DOHH2 (cell line): ENCODE measurements at regions not wholly inside any gene's neighbourhood (a gene's known extent, or its start where the extent isn't known, plus 50 kb on each side); places are given as distances from the start of the nearest gene placed in this dataset.

Source experiments
- CTCF ChIP-seq: fragments of 200-600 bp; sonication (generic); IDR thresholded peaks from one replicate; pipeline ENCODE4 v1.5.1; 2014; ENCODE audit warnings: antibody characterized with exemption, mild to moderate bottlenecking, low read depth, low read length; ENCODE audit not compliant: poor library complexity, severe bottlenecking
- EZH2phosphoT487 ChIP-seq: fragments of 200-600 bp; sonication (generic); IDR thresholded peaks from 2 replicates; pipeline ENCODE4 v1.6.1; 2017; ENCODE audit warnings: borderline replicate concordance, mild to moderate bottlenecking, antibody characterized with exemption, low read length, moderate library complexity, mixed read lengths

DNA sequence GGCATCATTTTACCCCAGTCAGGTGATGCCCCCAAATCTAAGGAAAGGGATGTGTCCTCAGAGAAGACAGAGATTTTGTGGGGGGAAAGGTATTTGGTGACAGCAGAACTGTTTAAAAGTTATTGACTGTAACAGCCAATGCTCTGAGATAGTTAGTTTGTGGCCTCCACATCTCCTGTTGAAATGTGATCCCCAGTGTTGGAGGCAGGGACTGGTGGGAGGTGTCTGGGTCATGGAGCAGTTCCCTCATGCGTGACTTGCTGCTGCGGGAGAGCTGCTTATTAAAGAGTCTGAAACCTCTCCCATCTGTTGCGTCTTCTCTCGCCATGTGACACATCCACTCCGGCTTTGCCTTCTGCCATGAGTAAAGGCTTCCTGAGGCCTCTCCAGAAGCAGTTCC is 282.8 kb upstream of the FOXQ1 start:
- TF ChIP-seq CTCF: no peak
- no peak for TF ChIP-seq EZH2phosphoT487
